ENCODE measurements at regions not wholly inside any gene's neighbourhood (a gene's known extent, or its start where the extent isn't known, plus 50 kb on each side); places are given as distances from the start of the nearest gene placed in this dataset.

DNA sequence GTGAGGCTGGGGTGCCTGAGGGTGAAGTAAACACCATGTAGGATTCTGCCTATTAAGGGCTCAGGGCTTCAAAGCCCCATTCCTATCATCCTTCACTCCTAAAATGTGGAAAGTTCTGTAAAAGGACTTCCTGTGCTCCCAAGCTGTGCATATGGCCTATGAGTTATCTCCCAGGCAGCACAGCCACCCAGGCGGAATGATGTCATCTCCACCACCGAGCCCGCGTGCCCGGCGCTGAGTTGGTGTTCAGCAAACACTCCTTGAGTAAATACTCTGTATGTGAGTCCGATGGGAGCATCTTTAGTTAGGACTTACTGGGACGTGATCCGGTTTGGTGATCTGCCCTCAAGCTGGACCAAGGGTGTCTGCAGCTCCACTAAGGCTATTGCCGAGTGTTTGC is 437.3 kb downstream of the MED13L start:
- BruUV-seq (replicated peaks): no TSS peak
- Histone ChIP-seq H3K27me3 (ENCODE audit: low read length) (peaks cover 11% of the 10 kb centered on the region; the same call in 1 of the 2 replicates), H3F3A (ENCODE audit: low read length, unreplicated experiment) (no peaks in the 10 kb centered on the region), H4K20me1 (ENCODE audit: low read length) (no peaks in the 10 kb centered on the region), H3K4me1 (ENCODE audit: insufficient read depth, low read length) (no peaks in the 10 kb centered on the region; the same call in 1 of the 2 replicates), H3K4me3 (ENCODE audit: low read length) (no peak overlapping the region), H2AFZ (ENCODE audit: low read length) (no peak overlapping the region), H3K4me2 (ENCODE audit: low read length) (no peak overlapping the region), H3K9me2 (replicated peaks; ENCODE audit: low read length) (no peaks in the 10 kb centered on the region), H3K27ac (ENCODE audit: low read length) (no peak overlapping the region), H3K9ac (ENCODE audit: low read length) (no peak overlapping the region), H3K36me3 (ENCODE audit: low read depth, low read length) (no peaks in the 10 kb centered on the region), H3K9me3 (ENCODE audit: low read length) (no peaks in the 10 kb centered on the region), H3K79me2 (ENCODE audit: low read length) (no peaks in the 10 kb centered on the region)
- POLR2A ChIA-PET (ENCODE audit: unreplicated experiment): no interaction called here
- CTCF ChIA-PET: no interaction called here
- intact Hi-C loops (cut with micrococcal nuclease): loop anchor here (5.0 kb wide), 1 partner anchor 418 kb away; no protein-coding TSS in a partner anchor
- peak; percentile 94 for ATAC-seq
- peak; percentile 73 for DNase-seq
- TF ChIP-seq EZH2phosphoT487 (IDR thresholded peaks at IDR 0.05; ENCODE audit: borderline replicate concordance, low read length) (no peak), EZH2 (IDR thresholded peaks at IDR 0.05; ENCODE audit: low read length, unreplicated experiment) (no peak)
- TF ChIP-seq, protein P1, sequence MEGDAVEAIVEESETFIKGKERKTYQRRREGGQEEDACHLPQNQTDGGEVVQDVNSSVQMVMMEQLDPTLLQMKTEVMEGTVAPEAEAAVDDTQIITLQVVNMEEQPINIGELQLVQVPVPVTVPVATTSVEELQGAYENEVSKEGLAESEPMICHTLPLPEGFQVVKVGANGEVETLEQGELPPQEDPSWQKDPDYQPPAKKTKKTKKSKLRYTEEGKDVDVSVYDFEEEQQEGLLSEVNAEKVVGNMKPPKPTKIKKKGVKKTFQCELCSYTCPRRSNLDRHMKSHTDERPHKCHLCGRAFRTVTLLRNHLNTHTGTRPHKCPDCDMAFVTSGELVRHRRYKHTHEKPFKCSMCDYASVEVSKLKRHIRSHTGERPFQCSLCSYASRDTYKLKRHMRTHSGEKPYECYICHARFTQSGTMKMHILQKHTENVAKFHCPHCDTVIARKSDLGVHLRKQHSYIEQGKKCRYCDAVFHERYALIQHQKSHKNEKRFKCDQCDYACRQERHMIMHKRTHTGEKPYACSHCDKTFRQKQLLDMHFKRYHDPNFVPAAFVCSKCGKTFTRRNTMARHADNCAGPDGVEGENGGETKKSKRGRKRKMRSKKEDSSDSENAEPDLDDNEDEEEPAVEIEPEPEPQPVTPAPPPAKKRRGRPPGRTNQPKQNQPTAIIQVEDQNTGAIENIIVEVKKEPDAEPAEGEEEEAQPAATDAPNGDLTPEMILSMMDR (conservative IDR thresholded peaks at IDR 0.05; ENCODE audit: low read depth, low read length): no peak

DNA sequence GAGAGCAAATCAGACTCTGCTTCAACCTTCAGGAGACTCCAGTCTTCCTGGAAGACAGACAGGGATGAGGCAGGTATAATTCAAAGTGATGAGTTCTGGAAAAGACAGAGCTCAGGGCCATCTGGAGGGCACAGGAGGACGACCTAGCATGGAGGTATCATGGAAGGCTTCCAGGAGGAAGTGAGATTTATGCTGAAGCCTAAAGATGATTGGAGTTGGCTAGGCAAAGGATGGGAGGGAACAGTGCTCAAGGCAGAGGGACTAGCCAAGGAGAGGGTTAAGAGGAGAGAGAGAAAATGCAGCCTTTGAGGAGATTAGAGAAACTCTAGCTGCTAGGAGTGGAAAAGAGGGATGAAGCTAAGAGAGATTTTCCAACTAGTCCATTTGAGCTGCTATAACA is 438.5 kb downstream of the MED13L start:
- H3F3A ChIP-seq (ENCODE audit: low read length, unreplicated experiment): no peaks in the 10 kb centered on the region
- no TSS peak for BruUV-seq (replicated peaks)
- intact Hi-C loops (cut with micrococcal nuclease): no loop called here
- no peaks in the 10 kb centered on the region for H3K9me2 ChIP-seq (replicated peaks; ENCODE audit: low read length)
- no peaks in the 10 kb centered on the region for H3K79me2 ChIP-seq (ENCODE audit: low read length)
- ChIA-PET CTCF (no interaction called here), POLR2A (ENCODE audit: unreplicated experiment) (no interaction called here)
- no peaks in the 10 kb centered on the region for H4K20me1 ChIP-seq (ENCODE audit: low read length)
- ATAC-seq (no peak), DNase-seq (no peak)
- no peaks in the 10 kb centered on the region for H3K9me3 ChIP-seq (ENCODE audit: low read length)
- H3K4me1 ChIP-seq (ENCODE audit: insufficient read depth, low read length): no peaks in the 10 kb centered on the region; the same call in 1 of the 2 replicates
- no peak overlapping the region for H3K9ac ChIP-seq (ENCODE audit: low read length)
- H2AFZ ChIP-seq (ENCODE audit: low read length): no peak overlapping the region
- H3K27me3 ChIP-seq (ENCODE audit: low read length): peaks cover 11% of the 10 kb centered on the region; the same call in 1 of the 2 replicates
- TF ChIP-seq, protein P1 (conservative IDR thresholded peaks at IDR 0.05; ENCODE audit: low read depth, low read length): no peak
- no peak for TF ChIP-seq EZH2phosphoT487 (IDR thresholded peaks at IDR 0.05; ENCODE audit: borderline replicate concordance, low read length)
- no peak for TF ChIP-seq EZH2 (IDR thresholded peaks at IDR 0.05; ENCODE audit: low read length, unreplicated experiment)
- H3K4me3 ChIP-seq (ENCODE audit: low read length): no peak overlapping the region
- H3K4me2 ChIP-seq (ENCODE audit: low read length): no peak overlapping the region
- H3K36me3 ChIP-seq (ENCODE audit: low read depth, low read length): no peaks in the 10 kb centered on the region
- H3K27ac ChIP-seq (ENCODE audit: low read length): no peak overlapping the region

DNA sequence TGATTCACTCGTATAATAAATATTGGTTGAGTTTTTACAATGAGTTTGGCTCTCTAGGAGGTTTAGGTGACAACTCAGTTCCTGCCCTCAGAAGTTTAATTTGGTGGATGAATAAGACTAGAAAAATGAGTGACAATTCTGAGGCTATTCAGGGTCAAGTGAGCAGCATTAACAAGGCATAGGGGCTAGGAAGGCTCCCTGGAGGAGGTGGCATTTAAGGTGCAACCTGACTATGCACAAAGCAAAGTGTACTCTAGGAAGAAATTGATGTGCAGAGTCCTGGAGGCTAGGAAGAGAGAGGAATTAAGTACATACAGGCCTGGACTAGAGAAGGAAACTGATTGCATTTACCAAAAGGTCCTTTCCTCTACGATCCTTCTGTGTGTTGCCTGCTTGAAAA is 440.3 kb downstream of the MED13L start:
- no peak overlapping the region for H2AFZ ChIP-seq (ENCODE audit: low read length)
- ChIA-PET POLR2A (ENCODE audit: unreplicated experiment) (no interaction called here), CTCF (no interaction called here)
- no peaks in the 10 kb centered on the region for H3K9me2 ChIP-seq (replicated peaks; ENCODE audit: low read length)
- H3K79me2 ChIP-seq (ENCODE audit: low read length): no peaks in the 10 kb centered on the region
- H3K4me1 ChIP-seq (ENCODE audit: insufficient read depth, low read length): no peaks in the 10 kb centered on the region; the same call in 1 of the 2 replicates
- intact Hi-C loops (cut with micrococcal nuclease): no loop called here
- H3K9ac ChIP-seq (ENCODE audit: low read length): no peak overlapping the region
- no peak overlapping the region for H3K27ac ChIP-seq (ENCODE audit: low read length)
- no TSS peak for BruUV-seq (replicated peaks)
- no peak overlapping the region for H3K4me2 ChIP-seq (ENCODE audit: low read length)
- no peak overlapping the region for H3K4me3 ChIP-seq (ENCODE audit: low read length)
- no peaks in the 10 kb centered on the region for H3K27me3 ChIP-seq (ENCODE audit: low read length)
- DNase-seq (no peak), ATAC-seq (no peak)
- H3K9me3 ChIP-seq (ENCODE audit: low read length): no peaks in the 10 kb centered on the region
- H3F3A ChIP-seq (ENCODE audit: low read length, unreplicated experiment): no peaks in the 10 kb centered on the region
- no peak for TF ChIP-seq EZH2 (IDR thresholded peaks at IDR 0.05; ENCODE audit: low read length, unreplicated experiment)
- TF ChIP-seq, protein P1 (conservative IDR thresholded peaks at IDR 0.05; ENCODE audit: low read depth, low read length): no peak
- no peaks in the 10 kb centered on the region for H3K36me3 ChIP-seq (ENCODE audit: low read depth, low read length)
- no peaks in the 10 kb centered on the region for H4K20me1 ChIP-seq (ENCODE audit: low read length)
